ENCODE measurements at regions not wholly inside any gene's neighbourhood (a gene's known extent, or its start where the extent isn't known, plus 50 kb on each side); places are given as distances from the start of the nearest gene placed in this dataset.

DNA sequence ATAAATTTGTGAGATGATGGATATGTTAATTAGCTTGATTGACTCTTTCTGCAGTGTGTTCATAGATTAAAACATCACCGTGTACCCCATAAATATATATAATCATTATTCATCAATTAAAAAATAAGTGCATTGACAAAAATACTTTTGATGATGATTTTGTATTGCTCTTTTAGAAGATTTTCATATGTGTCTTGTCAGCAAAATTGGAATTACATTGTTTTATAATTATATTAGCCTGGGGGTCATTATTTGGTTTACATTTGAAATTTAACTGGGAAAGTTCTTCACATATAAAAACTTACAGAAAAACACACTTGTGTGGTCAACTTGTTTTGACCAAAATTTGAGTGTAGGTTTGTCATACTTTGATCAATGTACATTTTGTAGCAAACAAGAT is 614.6 kb upstream of the ITGA1 start:
- TF ChIP-seq CTCF (conservative IDR thresholded peaks at IDR 0.05; ENCODE audit: low read length) = no peak
- no peak for TF ChIP-seq EZH2phosphoT487 (IDR thresholded peaks at IDR 0.05; ENCODE audit: borderline replicate concordance)
